NCI-H1417 (cell line): ENCODE measurements at regions not wholly inside any gene's neighbourhood (a gene's known extent, or its start where the extent isn't known, plus 50 kb on each side); places are given as distances from the start of the nearest gene placed in this dataset.
"Not testable (repeated sequence)": the region's sequence is repeated elsewhere in the genome, so short reads cannot be mapped to it uniquely, and the experiment has no call there.

Experiments used
- DNase-seq, 3 experiments: peaks; one replicate each; lab custom pipeline; 2025; lab: John Stamatoyannopoulos, UW

DNA sequence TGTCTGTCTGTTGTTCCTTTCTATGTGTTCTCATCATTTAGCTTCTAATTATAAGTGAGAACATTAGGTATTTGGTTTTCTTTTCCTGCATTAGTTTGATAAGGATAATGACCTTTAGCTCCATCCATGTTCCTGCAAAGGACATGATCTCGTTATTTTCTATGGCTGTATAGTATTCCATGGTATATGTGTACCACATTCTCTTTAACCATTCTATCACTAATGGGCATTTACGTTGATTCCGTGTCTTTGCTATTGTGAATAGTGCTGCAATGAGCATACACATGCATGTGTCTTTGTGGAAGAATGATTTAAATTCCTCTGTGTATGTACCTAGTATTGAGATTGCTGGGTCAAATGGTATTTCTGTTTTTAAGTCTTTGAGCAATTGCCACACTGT lies 1799.7 kb downstream of the SLITRK5 start:
- no peak for DNase-seq

- no peak for DNase-seq
These were observed 1803.3 kb downstream of the SLITRK5 start for GRCh38 chr13:89474432-89474831.

DNA sequence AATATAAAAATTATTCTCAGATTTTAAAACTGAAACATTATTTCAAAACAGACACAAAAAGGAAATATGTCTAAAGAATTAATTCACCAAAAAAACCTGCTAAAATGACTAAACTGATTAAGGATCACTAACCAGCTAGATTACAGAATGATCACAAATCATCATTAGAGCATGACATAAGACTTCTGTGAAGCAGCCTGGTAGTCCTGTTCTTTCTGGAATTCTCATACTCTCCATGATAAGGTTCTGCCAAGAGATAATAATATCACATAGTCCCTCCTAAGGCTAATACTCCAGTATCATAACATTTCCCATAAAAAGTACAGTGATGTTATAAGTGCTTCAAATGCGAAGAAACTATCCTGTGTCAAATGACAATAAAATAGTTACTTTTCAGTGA lies 1814.9 kb downstream of the SLITRK5 start:
- no peak for DNase-seq

GRCh38 chr13:89486709-89487108 lies 1815.5 kb downstream of the SLITRK5 start:
- no peak for DNase-seq

- no peak for DNase-seq
These were observed 1819.5 kb downstream of the SLITRK5 start for GRCh38 chr13:89490661-89491060.

DNA sequence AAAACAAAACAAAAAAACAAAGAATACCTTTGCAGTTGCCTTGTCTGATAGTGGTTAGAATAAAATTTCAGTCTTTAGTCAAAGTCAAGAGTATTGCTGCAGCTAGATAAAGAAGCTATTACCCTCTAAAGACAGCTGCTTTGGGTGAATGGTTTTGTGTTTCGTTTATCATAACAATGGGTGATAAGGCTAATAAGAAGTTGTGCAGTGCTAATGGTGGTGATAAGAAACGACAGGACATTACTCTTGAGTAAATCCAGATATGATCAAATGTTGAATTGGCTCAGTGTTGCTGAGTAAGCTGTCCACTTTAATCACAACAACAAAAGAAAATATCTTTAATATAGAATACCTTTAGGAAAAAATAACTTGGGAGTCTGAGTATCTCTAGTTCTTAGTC lies 1825.3 kb downstream of the SLITRK5 start:
- peak in 1 of 3 experiments; percentile 23 for DNase-seq

DNA sequence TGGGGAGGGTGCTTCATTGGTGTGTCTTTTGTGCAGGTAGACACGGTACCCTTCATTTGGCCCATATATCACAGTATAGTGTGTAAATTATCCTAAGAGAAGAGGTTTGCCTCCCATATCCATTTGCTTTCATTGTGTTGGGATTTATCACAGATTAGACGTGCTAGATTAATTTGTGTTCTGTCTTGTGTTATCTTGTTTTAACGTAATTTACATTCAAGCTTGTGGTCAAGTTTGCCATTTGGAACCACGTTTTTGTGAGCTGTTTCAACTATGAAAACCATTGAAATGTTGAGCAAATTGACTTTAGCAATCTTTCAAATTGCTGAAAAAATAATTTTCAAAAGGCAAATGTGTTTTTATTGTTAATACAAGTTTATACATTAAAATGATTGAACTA lies 1826.5 kb downstream of the SLITRK5 start:
- no peak for DNase-seq

DNA sequence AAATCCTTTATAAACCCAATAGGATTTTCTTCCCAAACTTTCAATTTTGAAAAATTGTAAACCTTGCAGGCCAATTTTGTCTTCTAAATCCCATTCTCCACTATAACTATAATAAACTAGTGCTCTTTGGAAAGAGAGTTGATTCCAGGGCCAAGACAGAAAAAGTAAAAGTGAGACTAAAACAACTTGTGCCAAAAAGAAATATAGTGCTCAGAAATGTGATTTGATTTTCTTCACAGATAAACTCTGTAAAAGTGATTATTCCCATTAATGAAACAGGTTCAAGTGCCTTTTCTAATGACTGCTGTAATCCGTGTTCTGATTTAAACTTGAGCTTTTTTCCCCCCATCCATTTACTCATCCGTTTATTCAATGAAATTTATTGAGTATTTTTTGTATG lies 1831.1 kb downstream of the SLITRK5 start:
- DNase-seq: no peak

- peak in 2 of 3 experiments; percentile 45 to 64 for DNase-seq
These were observed 1832.8 kb upstream of the MIR17HG start for GRCh38 chr13:89514534-89515312.

- no peak for DNase-seq
These were observed 1831.5 kb upstream of the MIR17HG start for GRCh38 chr13:89515948-89516347.

- DNase-seq: no peak
These were observed 1829.0 kb upstream of the MIR17HG start for GRCh38 chr13:89518289-89519077.

DNA sequence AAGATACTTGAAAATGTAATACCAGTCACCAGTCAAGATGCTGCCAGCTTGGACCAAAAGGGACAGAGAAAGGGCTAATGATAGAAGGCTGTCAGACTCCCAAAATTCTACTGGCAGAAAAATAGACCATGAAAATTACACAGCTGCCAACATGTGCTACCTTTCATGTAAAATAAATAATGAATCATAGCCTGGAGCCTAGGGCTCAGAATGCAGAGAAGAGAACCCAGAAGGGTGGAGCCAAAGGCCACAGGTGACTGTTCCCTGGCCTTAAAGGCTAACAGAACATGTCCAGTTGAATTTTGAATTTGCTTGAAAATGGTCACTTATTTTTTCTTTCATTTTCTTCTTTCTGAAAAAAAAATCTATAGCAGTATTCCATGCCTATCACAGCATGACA lies 1827.0 kb upstream of the MIR17HG start:
- DNase-seq: no peak

- DNase-seq: not testable (repeated sequence)
These were observed 1825.8 kb upstream of the MIR17HG start for GRCh38 chr13:89521672-89522071.

GRCh38 chr13:89541091-89542030 lies 1806.1 kb upstream of the MIR17HG start:
- no peak for DNase-seq

DNA sequence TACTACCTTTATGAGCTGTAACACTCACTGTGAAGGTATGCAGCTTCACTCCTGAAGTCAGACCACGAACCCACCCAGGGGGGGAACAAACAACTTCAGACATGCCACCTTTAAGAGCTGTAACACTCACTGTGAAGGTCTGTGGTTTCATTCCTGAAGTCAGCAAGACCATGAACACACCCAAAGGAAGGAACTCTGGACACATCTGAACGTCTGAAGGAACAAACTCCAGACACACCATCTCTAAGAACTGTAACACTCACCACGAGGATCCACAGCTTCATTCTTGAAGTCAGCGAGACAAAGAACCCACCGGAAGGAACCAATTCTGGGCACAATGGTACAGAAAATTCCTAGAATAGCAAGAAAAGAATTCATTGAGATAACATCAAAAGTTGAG lies 1796.5 kb upstream of the MIR17HG start:
- no peak for DNase-seq

- peak; percentile 59 to 93 (median 93) for DNase-seq
These were observed 1792.7 kb upstream of the MIR17HG start for GRCh38 chr13:89554801-89555200.

- DNase-seq: peak in 1 of 3 experiments; percentile 35
These were observed 1781.9 kb upstream of the MIR17HG start for GRCh38 chr13:89565476-89566100.

DNA sequence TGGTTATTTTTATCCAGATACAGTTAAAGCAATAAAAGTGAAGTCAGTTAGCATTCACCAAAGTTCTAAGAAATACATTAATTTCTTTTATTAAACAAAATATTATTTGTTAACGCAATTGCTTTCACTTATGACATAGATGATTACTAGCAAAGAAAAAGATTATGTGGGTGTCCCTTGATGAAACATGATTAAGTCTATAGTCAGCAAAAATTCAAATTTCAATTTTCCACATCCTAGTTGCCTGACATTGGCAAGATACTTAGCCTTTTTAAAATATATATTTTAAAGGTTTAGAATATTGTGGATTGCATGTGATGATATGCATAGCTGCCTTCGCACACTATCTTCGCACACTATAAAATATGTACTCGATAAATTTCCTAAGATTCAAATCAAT lies 1780.5 kb upstream of the MIR17HG start:
- no peak for DNase-seq

- no peak for DNase-seq
These were observed 1779.2 kb upstream of the MIR17HG start for GRCh38 chr13:89568276-89568675.

DNA sequence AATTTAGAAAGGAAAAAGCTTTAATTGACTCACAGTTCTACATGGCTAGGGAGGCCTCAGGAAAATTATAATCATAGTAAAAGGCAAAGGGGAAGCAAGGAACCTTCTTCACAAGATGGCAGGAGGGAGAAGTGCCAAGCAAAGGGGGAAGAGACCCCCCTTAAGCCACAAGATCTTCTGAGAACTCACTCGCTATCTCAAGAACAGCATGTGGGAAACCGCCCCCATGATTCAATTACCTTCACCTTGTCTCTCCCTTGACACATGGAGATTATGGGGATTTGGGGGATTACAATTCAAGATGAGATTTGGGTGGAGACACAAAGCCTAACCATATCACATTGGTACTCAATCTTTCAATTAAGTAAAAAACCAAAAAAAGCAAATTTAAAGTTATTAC lies 1778.7 kb upstream of the MIR17HG start:
- no peak for DNase-seq

- DNase-seq: no peak
These were observed 1775.8 kb upstream of the MIR17HG start for GRCh38 chr13:89571676-89572075.

GRCh38 chr13:89574077-89574476 lies 1773.4 kb upstream of the MIR17HG start:
- peak in 1 of 3 experiments; percentile 17 for DNase-seq
